HCT116 (cell line): ENCODE measurements at regions not wholly inside any gene's neighbourhood (a gene's known extent, or its start where the extent isn't known, plus 50 kb on each side); places are given as distances from the start of the nearest gene placed in this dataset.
A peak's percentile ranks its signal among the peaks of the same experiment; 100 is the strongest.

ENCODE experiments used
- ATAC-seq: fragments of 200-7000 bp; cut with Tn5 transposase; 2 replicates; pipeline ENCODE4 v1.9.1; 2020; ENCODE audit warnings: mild to moderate bottlenecking, moderate library complexity
- BruUV-seq: library from RNA; stranded (reverse); fragments of 400-500 nt; replicated peaks from 2 replicates; lab custom pipeline; 2021; lab: Mats Ljungman, UMichigan
- CTCF ChIA-PET: fragments of 300-600 bp; sonication (Branson Sonifier 250); formaldehyde crosslinking; loops from one replicate; lab custom pipeline; 2021; ENCODE audit warnings: antibody characterized with exemption; lab: Charles Lee
- POLR2A ChIA-PET: fragments of 300-600, 350-600 bp; sonication (Branson Sonifier 250); formaldehyde crosslinking; loops from one replicate; lab custom pipeline; 2021; ENCODE audit warnings: antibody characterized with exemption; lab: Charles Lee
- RAD21 ChIA-PET, 2 experiments: fragments of 300-600 bp; sonication (Branson Sonifier 250); formaldehyde crosslinking; loops; one replicate each; lab custom pipeline; 2023; ENCODE audit warnings: low total read pairs in 2 of 2; ENCODE audit not compliant: uncharacterized antibody in 2 of 2, unreplicated experiment in 2 of 2, low non-redundant PET in 1 of 2; lab: Charles Lee
- DNase-seq: peaks from one replicate; pipeline ENCODE4 v3.0.0-alpha.2; 2010; ENCODE audit warnings: low read depth, low spot score
- H2AFZ ChIP-seq: fragments of 200-600 bp; shearing (Covaris generic), sonication (generic); 2 replicates; pipeline ENCODE4 v1.6.1; 2017; ENCODE audit warnings: low read depth, mixed run types, mixed read lengths, antibody characterized with exemption, low read length; ENCODE audit not compliant: poor library complexity, severe bottlenecking
- H3K27ac ChIP-seq: 2 replicates; pipeline ENCODE4 v1.5.1; 2012; ENCODE audit warnings: low read depth, low read length
- H3K27me3 ChIP-seq: fragments of 200-600 bp; sonication (generic); 2 replicates; pipeline ENCODE4 v1.6.1; 2016; ENCODE audit warnings: mixed run types, low read length, mixed read lengths; ENCODE audit not compliant: insufficient read depth
- H3K36me3 ChIP-seq, 2 experiments: fragments of 200-500 bp in 1 of 2; fragments of 200-600 bp in 1 of 2; sonication (Bioruptor generic) in 1 of 2; sonication (generic) in 1 of 2; 2 replicates each; pipeline versions ENCODE4 v1.5.1 to v1.6.1; 2014 to 2016; ENCODE audit warnings: low read length in 2 of 2, inconsistent platforms in 1 of 2, mixed read lengths in 1 of 2, mixed run types in 1 of 2; ENCODE audit not compliant: insufficient read depth in 2 of 2, control insufficient read depth in 1 of 2
- H3K4me1 ChIP-seq, 2 experiments: fragments of 200-600 bp in 1 of 2; sonication (generic) in 1 of 2; 2 replicates each; pipeline versions ENCODE4 v1.5.1 to v1.6.1; 2012 to 2017; ENCODE audit warnings: low read length in 2 of 2, inconsistent platforms in 1 of 2, mild to moderate bottlenecking in 1 of 2, mixed read lengths in 1 of 2, mixed run types in 1 of 2, moderate library complexity in 1 of 2; ENCODE audit not compliant: insufficient read depth in 2 of 2, control insufficient read depth in 1 of 2
- H3K4me2 ChIP-seq: fragments of 200-600 bp; sonication (generic); 2 replicates; pipeline ENCODE4 v1.6.1; 2017; ENCODE audit warnings: mixed run types, low read length, mixed read lengths
- H3K4me3 ChIP-seq, 2 experiments: fragments of 200-600 bp in 1 of 2; sonication (generic) in 1 of 2; replicated peaks in 1 of 2; 2 replicates each; pipeline ENCODE4 v1.5.1; 2011 to 2016; ENCODE audit warnings: low read length in 2 of 2, control low read depth in 1 of 2, low read depth in 1 of 2, mild to moderate bottlenecking in 1 of 2, mixed read lengths in 1 of 2, mixed run types in 1 of 2
- H3K79me2 ChIP-seq: fragments of 200-600 bp; sonication (generic); 2 replicates; pipeline ENCODE4 v1.6.1; 2017; ENCODE audit warnings: mild to moderate bottlenecking, mixed run types, low read length, moderate library complexity, mixed read lengths; ENCODE audit not compliant: insufficient read depth
- H3K9ac ChIP-seq: fragments of 200-600 bp; sonication (generic); 2 replicates; pipeline ENCODE4 v1.6.1; 2016; ENCODE audit warnings: low read length, mixed read lengths
- H3K9me2 ChIP-seq: fragments of 200-600 bp; sonication (generic), shearing (Covaris generic); 2 replicates; pipeline ENCODE4 v1.6.1; 2017; ENCODE audit warnings: mixed run types, mild to moderate bottlenecking, moderate library complexity; ENCODE audit not compliant: insufficient read depth
- H3K9me3 ChIP-seq, 2 experiments: fragments of 200-500 bp in 1 of 2; fragments of 200-600 bp in 1 of 2; sonication (Bioruptor generic) in 1 of 2; sonication (generic) in 1 of 2; 2 replicates each; pipeline ENCODE4 v1.6.1; 2014 to 2017; ENCODE audit warnings: low read length in 2 of 2, mixed read lengths in 2 of 2, inconsistent platforms in 1 of 2, low read depth in 1 of 2, mild to moderate bottlenecking in 1 of 2, mixed run types in 1 of 2, moderate library complexity in 1 of 2; ENCODE audit not compliant: control insufficient read depth in 1 of 2, insufficient read depth in 1 of 2
- H4K20me1 ChIP-seq: fragments of 200-600 bp; sonication (generic), shearing (Covaris generic); 2 replicates; pipeline ENCODE4 v1.6.1; 2017; ENCODE audit warnings: mixed run types, mild to moderate bottlenecking, moderate library complexity; ENCODE audit not compliant: insufficient read depth
- CTCF ChIP-seq, 3 experiments: fragments of 200-600 bp in 1 of 3; sonication (generic) in 1 of 3; IDR thresholded peaks in 2 of 3; conservative IDR thresholded peaks in 1 of 3; 2 replicates each; pipeline ENCODE4 v1.5.1; 2012 to 2017; ENCODE audit warnings: low read depth in 2 of 3, low read length in 2 of 3, antibody characterized with exemption in 1 of 3, borderline replicate concordance in 1 of 3, control low read depth in 1 of 3, mild to moderate bottlenecking in 1 of 3, mixed read lengths in 1 of 3, mixed run types in 1 of 3, moderate library complexity in 1 of 3; ENCODE audit not compliant: insufficient read depth in 1 of 3
- ELF1 ChIP-seq: IDR thresholded peaks from 2 replicates; pipeline ENCODE4 v1.6.1; 2012; ENCODE audit warnings: low read depth, borderline replicate concordance
- POLR2AphosphoS5 ChIP-seq: IDR thresholded peaks from 2 replicates; pipeline ENCODE4 v1.6.1; 2011; ENCODE audit warnings: mild to moderate bottlenecking, low read depth, low read length, moderate library complexity
- REST ChIP-seq: IDR thresholded peaks from 2 replicates; pipeline ENCODE4 v1.6.1; 2012; ENCODE audit warnings: low read depth
- SP1 ChIP-seq: IDR thresholded peaks from 2 replicates; pipeline ENCODE4 v1.6.1; 2012; ENCODE audit warnings: low read depth
- ZFX ChIP-seq: fragments of 450-650 bp; IDR thresholded peaks from 2 replicates; pipeline ENCODE4 v1.6.1; 2017
- intact Hi-C: fragments of 100-400 bp; cut with micrococcal nuclease; formaldehyde crosslinking; loops from 2 replicates; pipeline ENCODE4 v1.10.0; 2022

- no peaks in the 10 kb centered on the region for H3K9me2 ChIP-seq
- intact Hi-C loops = loop anchor here (1.0 kb wide), 2 partner anchors 108 to 299 kb away; no protein-coding TSS in a partner anchor
- H2AFZ ChIP-seq = no peak overlapping the region
- H3K36me3 ChIP-seq = no peaks in the 10 kb centered on the region
- CTCF ChIA-PET = interaction anchor here (1.1 kb wide), 1 partner anchor 299 kb away, joined by 4 read pairs; no protein-coding TSS in a partner anchor
- peak; percentile 74 for ATAC-seq
- POLR2A ChIA-PET = no interaction called here
- no TSS peak for BruUV-seq
- H3K27me3 ChIP-seq = peaks cover 4% of the 10 kb centered on the region; the same call in 1 of the 2 replicates
- H3K4me1 ChIP-seq = no peaks in the 10 kb centered on the region
- H3K9ac ChIP-seq = no peak overlapping the region
- peak; percentile 18 for DNase-seq
- no peak overlapping the region for H3K27ac ChIP-seq
- TF ChIP-seq REST = no peak
- no peak for TF ChIP-seq CTCF (IDR thresholded peaks at IDR 0.05 in 2 of 3, conservative IDR thresholded peaks at IDR 0.05 in 1 of 3; ENCODE audit: borderline replicate concordance in 1 of 3, insufficient read depth in 1 of 3, low read depth in 2 of 3, low read length in 2 of 3)
- TF ChIP-seq SP1 = peak; percentile 35; the same call in 1 of the 2 replicates
- no peak for TF ChIP-seq ZFX
- TF ChIP-seq ELF1 = peak; percentile 72
- TF ChIP-seq POLR2AphosphoS5 = no peak
- H3K4me3 ChIP-seq = no peak overlapping the region
- no peaks in the 10 kb centered on the region for H3K79me2 ChIP-seq
- no peaks in the 10 kb centered on the region for H3K9me3 ChIP-seq
- H3K4me2 ChIP-seq = no peak overlapping the region
- H4K20me1 ChIP-seq = no peaks in the 10 kb centered on the region
- RAD21 ChIA-PET = no interaction called here
These were observed 629.6 kb upstream of the FANCL start for GRCh38 chr2:58870704-58871103.
